DOHH2 (cell line): ENCODE measurements at regions not wholly inside any gene's neighbourhood (a gene's known extent, or its start where the extent isn't known, plus 50 kb on each side); places are given as distances from the start of the nearest gene placed in this dataset.

Experiments
- CTCF ChIP-seq: fragments of 200-600 bp; sonication (generic); IDR thresholded peaks from one replicate; pipeline ENCODE4 v1.5.1; 2014; ENCODE audit warnings: antibody characterized with exemption, mild to moderate bottlenecking, low read depth, low read length; ENCODE audit not compliant: poor library complexity, severe bottlenecking
- EZH2phosphoT487 ChIP-seq: fragments of 200-600 bp; sonication (generic); IDR thresholded peaks from 2 replicates; pipeline ENCODE4 v1.6.1; 2017; ENCODE audit warnings: borderline replicate concordance, mild to moderate bottlenecking, antibody characterized with exemption, low read length, moderate library complexity, mixed read lengths

- TF ChIP-seq CTCF (no peak), EZH2phosphoT487 (no peak)
These were observed 330.2 kb upstream of the NREP start for GRCh38 chr5:112087222-112087621.
